Upper lobe of left lung (tissue), 6 donors: ENCODE measurements at regions not wholly inside any gene's neighbourhood (a gene's known extent, or its start where the extent isn't known, plus 50 kb on each side); places are given as distances from the start of the nearest gene placed in this dataset.

Source experiments
- ATAC-seq, 2 donors: fragments of 200-7000 bp; cut with Tn5 transposase; one replicate each; pipeline ENCODE4 v1.9.1; 2022; ENCODE audit warnings: mild to moderate bottlenecking in 2 of 2, moderate library complexity in 2 of 2; ENCODE audit not compliant: low FRiP score in 2 of 2
- DNase-seq, 2 donors: peaks; one replicate each; pipeline ENCODE4 v3.0.0-alpha.2; 2019 to 2020
- H3K27ac ChIP-seq, 4 donors: fragments of 200-600 bp; sonication (generic); one replicate each; pipeline ENCODE4 v1.5.1; 2016 to 2019
- H3K27me3 ChIP-seq, 4 donors: fragments of 200-600 bp; sonication (generic); one replicate each; pipeline ENCODE4 v1.5.1; 2017 to 2019
- H3K36me3 ChIP-seq, 4 donors: fragments of 200-600 bp; sonication (generic); one replicate each; pipeline ENCODE4 v1.5.1; 2016 to 2019
- H3K4me1 ChIP-seq, 4 donors: fragments of 200-600 bp; sonication (generic); one replicate each; pipeline ENCODE4 v1.5.1; 2018 to 2019
- H3K4me3 ChIP-seq, 4 donors: fragments of 200-600 bp; sonication (generic); one replicate each; pipeline ENCODE4 v1.5.1; 2017 to 2019; ENCODE audit warnings: mild to moderate bottlenecking in 2 of 4, moderate library complexity in 1 of 4
- H3K9me3 ChIP-seq, 4 donors: fragments of 200-600 bp; sonication (generic); one replicate each; pipeline ENCODE4 v1.5.1; 2018 to 2019
- CTCF ChIP-seq, 6 experiments: fragments of 450-650 bp in 4 of 6; fragments of 200-600 bp in 2 of 6; sonication (generic) in 2 of 6; IDR thresholded peaks; one replicate each; pipeline ENCODE4 v1.5.1; 2016 to 2019; ENCODE audit warnings: antibody characterized with exemption in 6 of 6
- EP300 ChIP-seq, 4 donors: sonication (generic); formaldehyde crosslinking; IDR thresholded peaks; one replicate each; pipeline ENCODE4 v1.5.1; 2017; ENCODE audit warnings: antibody characterized with exemption in 4 of 4, control low read depth in 2 of 4
- POLR2A ChIP-seq, 4 donors: fragments of 450-650 bp; IDR thresholded peaks; one replicate each; pipeline ENCODE4 v1.5.1; 2016 to 2017; ENCODE audit warnings: antibody characterized with exemption in 4 of 4, mild to moderate bottlenecking in 2 of 4
- POLR2AphosphoS5 ChIP-seq, 2 donors: sonication (generic); formaldehyde crosslinking; IDR thresholded peaks; one replicate each; pipeline ENCODE4 v1.5.1; 2017; ENCODE audit warnings: antibody characterized with exemption in 2 of 2
- WGBS, 2 donors: methylation state at CpG; one replicate each; pipeline ENCODE4 v1.1.5; 2017 to 2018; 5-methylcytosine and 5-hydroxymethylcytosine counted together
- donor health status: DM: no; HTN: no; CAD: no; lungs with moderate emphysema.
- donor health status: DM: no; HTN: yes; CAD: no; lungs with severe emphysema.

GRCh38 chr17:36833279-36833678, 104.0 kb upstream of the LHX1 start:
- Histone ChIP-seq H3K4me1 (no peaks in the 10 kb centered on the region), H3K27ac (no peak overlapping the region), H3K4me3 (no peak overlapping the region), H3K36me3 (no peaks in the 10 kb centered on the region), H3K27me3 (no peaks in the 10 kb centered on the region), H3K9me3 (no peaks in the 10 kb centered on the region)
- ATAC-seq (no peak), DNase-seq (no peak)
- TF ChIP-seq POLR2A (IDR thresholded peaks at IDR 0.05) = no peak
- TF ChIP-seq EP300 (IDR thresholded peaks at IDR 0.05) = no peak
- no peak for TF ChIP-seq POLR2AphosphoS5 (IDR thresholded peaks at IDR 0.05)
- WGBS, 2 donors = 96 to 100% methylated on average over 1 of the region's 1 CpG

GRCh38 chr17:36835036-36835435, 102.2 kb upstream of the LHX1 start:
- 69 to 89% methylated on average over 4 of the region's 4 CpGs for WGBS, 2 donors
- no peaks in the 10 kb centered on the region for H3K9me3 ChIP-seq
- no peak overlapping the region for H3K4me3 ChIP-seq
- no peaks in the 10 kb centered on the region for H3K4me1 ChIP-seq
- H3K36me3 ChIP-seq = no peaks in the 10 kb centered on the region
- no peaks in the 10 kb centered on the region for H3K27me3 ChIP-seq
- no peak overlapping the region for H3K27ac ChIP-seq
- ATAC-seq (no peak), DNase-seq (no peak)
- TF ChIP-seq EP300 (IDR thresholded peaks at IDR 0.05) = no peak

GRCh38 chr17:36837195-36837938, 99.9 kb upstream of the LHX1 start:
- Histone ChIP-seq H3K4me1 (no peaks in the 10 kb centered on the region), H3K27me3 (no peaks in the 10 kb centered on the region), H3K27ac (no peak overlapping the region), H3K36me3 (no peaks in the 10 kb centered on the region), H3K9me3 (no peaks in the 10 kb centered on the region), H3K4me3 (no peak overlapping the region)
- ATAC-seq (no peak), DNase-seq (no peak)
- TF ChIP-seq EP300 (IDR thresholded peaks at IDR 0.05) (no peak), POLR2AphosphoS5 (IDR thresholded peaks at IDR 0.05) (no peak)
- WGBS, 2 donors = 54 to 58% methylated on average over 13 to 14 of the region's 14 CpGs

GRCh38 chr17:36837939-36838272, 99.4 kb upstream of the LHX1 start:
- TF ChIP-seq CTCF (IDR thresholded peaks at IDR 0.05) (no peak), POLR2AphosphoS5 (IDR thresholded peaks at IDR 0.05) (no peak), POLR2A (IDR thresholded peaks at IDR 0.05) (no peak), EP300 (IDR thresholded peaks at IDR 0.05) (no peak)
- Histone ChIP-seq H3K27me3 (no peaks in the 10 kb centered on the region), H3K27ac (no peak overlapping the region), H3K4me1 (no peaks in the 10 kb centered on the region), H3K36me3 (no peaks in the 10 kb centered on the region), H3K4me3 (no peak overlapping the region), H3K9me3 (no peaks in the 10 kb centered on the region)
- DNase-seq (no peak), ATAC-seq (no peak)
- 61 to 76% methylated on average over 3 of the region's 3 CpGs for WGBS, 2 donors

GRCh38 chr17:36839256-36839655, 98.0 kb upstream of the LHX1 start:
- H3K9me3 ChIP-seq = no peaks in the 10 kb centered on the region
- no peaks in the 10 kb centered on the region for H3K4me1 ChIP-seq
- H3K27ac ChIP-seq = no peak overlapping the region
- no peaks in the 10 kb centered on the region for H3K27me3 ChIP-seq
- 35 to 48% methylated on average over 5 of the region's 5 CpGs for WGBS, 2 donors
- ATAC-seq = no peak
- H3K36me3 ChIP-seq = no peaks in the 10 kb centered on the region
- no peak for DNase-seq
- TF ChIP-seq CTCF (IDR thresholded peaks at IDR 0.05) = no peak
- no peak for TF ChIP-seq POLR2AphosphoS5 (IDR thresholded peaks at IDR 0.05)
- no peak for TF ChIP-seq EP300 (IDR thresholded peaks at IDR 0.05)
- TF ChIP-seq POLR2A (IDR thresholded peaks at IDR 0.05) = no peak
- H3K4me3 ChIP-seq = no peak overlapping the region

GRCh38 chr17:36840796-36841195, 96.5 kb upstream of the LHX1 start:
- no peak for DNase-seq
- Histone ChIP-seq H3K9me3 (no peaks in the 10 kb centered on the region), H3K4me1 (no peaks in the 10 kb centered on the region), H3K4me3 (no peak overlapping the region), H3K36me3 (no peaks in the 10 kb centered on the region), H3K27ac (no peak overlapping the region), H3K27me3 (no peaks in the 10 kb centered on the region)
- 87 to 89% methylated on average over 1 of the region's 1 CpG for WGBS, 2 donors
- TF ChIP-seq POLR2AphosphoS5 (IDR thresholded peaks at IDR 0.05) = no peak
- no peak for TF ChIP-seq CTCF (IDR thresholded peaks at IDR 0.05)
- TF ChIP-seq POLR2A (IDR thresholded peaks at IDR 0.05) = no peak
- no peak for TF ChIP-seq EP300 (IDR thresholded peaks at IDR 0.05)
- ATAC-seq = no peak
